ENCODE measurements at regions not wholly inside any gene's neighbourhood (a gene's known extent, or its start where the extent isn't known, plus 50 kb on each side); places are given as distances from the start of the nearest gene placed in this dataset.

GRCh38 chr6:133757335-133757734 is 131.6 kb upstream of the TCF21 start:
- no peak for TF ChIP-seq ZFX (IDR thresholded peaks at IDR 0.05)
- no peak for TF ChIP-seq CTCF (conservative IDR thresholded peaks at IDR 0.05)
- no peak overlapping the region for H3K27ac ChIP-seq

GRCh38 chr6:133758815-133759335 is 130.0 kb upstream of the TCF21 start:
- H3K27ac ChIP-seq, result no peak overlapping the region
- TF ChIP-seq CTCF (conservative IDR thresholded peaks at IDR 0.05), result no peak
- no peak for TF ChIP-seq ZFX (IDR thresholded peaks at IDR 0.05)

GRCh38 chr6:133759524-133759923 is 129.4 kb upstream of the TCF21 start:
- TF ChIP-seq CTCF (conservative IDR thresholded peaks at IDR 0.05) (no peak), ZFX (IDR thresholded peaks at IDR 0.05) (no peak)
- H3K27ac ChIP-seq, result no peak overlapping the region

- no peak overlapping the region for H3K27ac ChIP-seq
- TF ChIP-seq ZFX (IDR thresholded peaks at IDR 0.05), result no peak
- TF ChIP-seq CTCF (conservative IDR thresholded peaks at IDR 0.05), result no peak
Measured at GRCh38 chr6:133761706-133762105, 127.2 kb upstream of the TCF21 start.

GRCh38 chr6:133764008-133764753 is 124.7 kb upstream of the TCF21 start:
- TF ChIP-seq ZFX (IDR thresholded peaks at IDR 0.05) (no peak), CTCF (conservative IDR thresholded peaks at IDR 0.05) (no peak)
- no peak overlapping the region for H3K27ac ChIP-seq

GRCh38 chr6:133764754-133765208 is 124.1 kb upstream of the TCF21 start:
- TF ChIP-seq CTCF (conservative IDR thresholded peaks at IDR 0.05) (no peak), ZFX (IDR thresholded peaks at IDR 0.05) (no peak)
- no peak overlapping the region for H3K27ac ChIP-seq

- H3K27ac ChIP-seq, result no peak overlapping the region
- TF ChIP-seq CTCF (conservative IDR thresholded peaks at IDR 0.05) (no peak), ZFX (IDR thresholded peaks at IDR 0.05) (no peak)
Measured at GRCh38 chr6:133767357-133767970, 121.4 kb upstream of the TCF21 start.
